Panc1 (cell line): ENCODE measurements at regions not wholly inside any gene's neighbourhood (a gene's known extent, or its start where the extent isn't known, plus 50 kb on each side); places are given as distances from the start of the nearest gene placed in this dataset.

Experiments used
- SIN3A ChIP-seq: IDR thresholded peaks from 2 replicates; pipeline ENCODE4 v1.6.1; 2012; ENCODE audit warnings: low read depth, mild to moderate bottlenecking, low read length, moderate library complexity, borderline replicate concordance; ENCODE audit not compliant: insufficient read depth
- TF ChIP-seq, protein P1 (sequence below): fragments of 450-650 bp; IDR thresholded peaks from 2 replicates; pipeline ENCODE4 v1.5.1; 2017; ENCODE audit warnings: mild to moderate bottlenecking

DNA sequence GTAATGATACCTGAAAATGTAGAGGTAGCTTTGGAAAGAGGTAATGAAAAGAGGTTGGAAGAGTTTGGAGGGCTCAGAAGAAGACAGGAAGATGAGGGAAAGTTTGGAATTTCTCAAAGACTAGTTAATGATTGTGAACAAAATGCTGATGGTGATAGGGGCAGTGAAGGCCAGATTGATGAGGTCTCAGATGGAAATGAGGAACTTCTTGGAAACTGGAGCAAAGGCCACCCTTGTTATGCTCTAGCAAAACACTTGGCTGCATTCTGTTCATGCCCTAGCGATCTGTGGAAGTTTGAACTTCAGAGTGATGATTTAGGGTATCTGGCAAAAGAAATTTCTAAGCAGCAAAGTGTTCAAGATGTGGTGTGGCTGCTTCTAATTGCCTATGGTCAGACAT is 161.2 kb upstream of the SPEF2 start:
- TF ChIP-seq, protein P1, sequence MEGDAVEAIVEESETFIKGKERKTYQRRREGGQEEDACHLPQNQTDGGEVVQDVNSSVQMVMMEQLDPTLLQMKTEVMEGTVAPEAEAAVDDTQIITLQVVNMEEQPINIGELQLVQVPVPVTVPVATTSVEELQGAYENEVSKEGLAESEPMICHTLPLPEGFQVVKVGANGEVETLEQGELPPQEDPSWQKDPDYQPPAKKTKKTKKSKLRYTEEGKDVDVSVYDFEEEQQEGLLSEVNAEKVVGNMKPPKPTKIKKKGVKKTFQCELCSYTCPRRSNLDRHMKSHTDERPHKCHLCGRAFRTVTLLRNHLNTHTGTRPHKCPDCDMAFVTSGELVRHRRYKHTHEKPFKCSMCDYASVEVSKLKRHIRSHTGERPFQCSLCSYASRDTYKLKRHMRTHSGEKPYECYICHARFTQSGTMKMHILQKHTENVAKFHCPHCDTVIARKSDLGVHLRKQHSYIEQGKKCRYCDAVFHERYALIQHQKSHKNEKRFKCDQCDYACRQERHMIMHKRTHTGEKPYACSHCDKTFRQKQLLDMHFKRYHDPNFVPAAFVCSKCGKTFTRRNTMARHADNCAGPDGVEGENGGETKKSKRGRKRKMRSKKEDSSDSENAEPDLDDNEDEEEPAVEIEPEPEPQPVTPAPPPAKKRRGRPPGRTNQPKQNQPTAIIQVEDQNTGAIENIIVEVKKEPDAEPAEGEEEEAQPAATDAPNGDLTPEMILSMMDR: no peak
- TF ChIP-seq SIN3A: no peak
